NCI-H524 (cell line): ENCODE measurements at regions not wholly inside any gene's neighbourhood (a gene's known extent, or its start where the extent isn't known, plus 50 kb on each side); places are given as distances from the start of the nearest gene placed in this dataset.
A peak's percentile ranks its signal among the peaks of the same experiment; 100 is the strongest.
"Not testable (repeated sequence)": the region's sequence is repeated elsewhere in the genome, so short reads cannot be mapped to it uniquely, and the experiment has no call there.

ENCODE experiments used
- DNase-seq, 2 experiments: peaks; one replicate each; lab custom pipeline; 2025; lab: John Stamatoyannopoulos, UW

- DNase-seq: no peak
Measured at GRCh38 chr12:46711756-46712155, 114.0 kb downstream of the SLC38A4 start.

DNA sequence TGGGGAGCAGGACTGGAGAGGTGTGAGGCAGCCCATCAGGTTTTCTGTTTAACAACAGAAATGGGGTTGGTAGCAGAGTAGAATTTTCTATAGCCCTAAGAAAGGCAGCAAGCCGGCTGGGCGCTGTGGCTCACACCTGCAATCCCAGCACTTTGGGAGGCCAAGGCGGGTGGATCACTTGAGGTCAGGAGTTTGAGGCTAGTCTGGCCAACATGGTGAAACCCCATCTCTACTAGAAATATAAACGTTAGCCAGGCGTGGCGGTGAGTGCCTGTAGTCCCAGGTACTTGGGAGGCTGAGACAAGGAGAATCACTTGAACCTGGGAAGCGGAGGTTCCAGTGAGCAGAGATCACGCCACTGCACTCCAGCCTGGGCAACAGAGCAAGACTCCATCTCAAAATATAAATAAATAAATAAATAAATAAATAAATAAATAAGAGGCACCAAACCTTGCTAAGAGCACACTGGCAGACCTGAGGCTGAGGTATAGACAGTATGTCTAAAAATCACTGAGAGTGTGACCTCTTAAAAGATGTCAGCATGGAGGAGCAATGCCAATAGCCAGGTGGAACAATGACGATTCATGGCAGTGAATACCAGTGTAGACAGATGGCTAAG is 115.6 kb downstream of the SLC38A4 start:
- no peak for DNase-seq

DNA sequence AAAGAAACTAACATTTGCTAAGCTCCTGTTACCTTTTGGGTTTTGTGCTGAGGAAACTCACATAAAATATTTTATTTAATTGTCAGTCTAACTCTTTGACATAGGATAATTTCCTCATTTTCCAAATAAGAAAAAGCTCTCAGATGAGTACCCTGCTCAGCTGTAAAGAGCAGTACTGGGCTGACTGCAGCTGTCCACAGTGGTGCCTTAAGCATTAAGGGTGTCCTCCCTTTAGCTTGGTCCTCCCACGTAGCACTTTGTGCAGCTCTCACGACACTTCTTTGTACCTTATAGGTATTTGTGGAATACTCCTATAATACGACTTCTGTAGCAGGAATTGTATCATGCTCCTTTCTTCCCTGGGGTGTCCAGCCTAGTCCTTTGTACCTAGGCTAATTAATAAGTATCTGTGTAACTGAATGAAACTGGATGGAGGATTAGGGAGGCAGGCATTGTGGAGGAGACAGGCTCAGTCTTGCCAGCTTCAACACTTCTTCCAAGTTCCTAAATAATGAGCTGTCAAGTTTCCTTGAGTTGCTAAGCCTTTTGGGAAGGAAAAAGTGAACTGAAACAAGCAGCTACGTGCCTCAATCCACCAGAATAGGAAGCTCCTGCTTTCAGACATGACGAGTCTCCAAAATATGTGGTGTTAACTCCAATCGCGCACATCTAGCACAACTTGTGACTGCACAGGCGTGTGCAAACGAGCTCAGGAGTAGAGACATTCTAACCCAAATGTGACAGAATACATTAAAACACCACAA is 123.0 kb downstream of the SLC38A4 start:
- no peak for DNase-seq

DNA sequence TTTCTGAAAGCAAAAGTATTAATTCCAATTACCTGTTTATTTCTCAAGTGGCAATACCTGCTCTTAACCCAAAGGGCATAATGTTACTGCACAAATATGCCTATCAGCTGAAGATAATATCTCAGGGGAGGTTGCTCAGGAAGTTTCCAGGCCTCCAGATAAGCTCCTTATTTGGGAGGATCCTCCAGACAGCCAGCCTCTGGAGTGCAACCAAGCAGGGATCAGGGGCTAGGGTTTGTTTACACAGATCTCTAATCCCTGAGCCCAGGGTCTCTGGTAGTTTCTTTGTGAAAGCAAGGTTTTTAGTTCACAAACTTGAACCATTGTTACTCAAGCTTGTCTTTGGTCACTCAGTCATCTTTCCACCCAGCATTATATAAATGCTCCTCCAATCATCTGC is 124.4 kb downstream of the SLC38A4 start:
- peak in 1 of 2 experiments; percentile 24 for DNase-seq

GRCh38 chr12:46699986-46700385 is 125.8 kb downstream of the SLC38A4 start:
- DNase-seq: peak in 1 of 2 experiments; percentile 64

DNA sequence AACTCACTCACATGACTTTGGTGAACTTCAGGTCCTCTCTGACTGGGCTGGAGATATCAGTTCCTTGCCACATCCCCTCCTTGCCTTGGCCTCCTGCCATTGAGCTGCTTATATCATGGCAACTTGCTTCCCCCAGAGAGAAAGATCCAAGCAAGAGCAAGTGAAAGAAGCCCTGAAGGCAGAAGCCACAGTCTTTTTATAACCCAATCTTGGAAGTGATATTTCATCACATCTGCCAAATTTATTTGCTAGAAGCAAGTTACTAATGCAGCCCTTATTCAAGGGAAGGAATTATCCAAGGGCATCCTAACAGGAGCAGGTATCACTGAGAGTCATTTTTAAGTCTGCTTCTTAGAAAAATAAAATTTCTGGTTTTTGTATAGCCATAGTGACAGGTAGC is 127.8 kb downstream of the SLC38A4 start:
- DNase-seq: no peak

DNA sequence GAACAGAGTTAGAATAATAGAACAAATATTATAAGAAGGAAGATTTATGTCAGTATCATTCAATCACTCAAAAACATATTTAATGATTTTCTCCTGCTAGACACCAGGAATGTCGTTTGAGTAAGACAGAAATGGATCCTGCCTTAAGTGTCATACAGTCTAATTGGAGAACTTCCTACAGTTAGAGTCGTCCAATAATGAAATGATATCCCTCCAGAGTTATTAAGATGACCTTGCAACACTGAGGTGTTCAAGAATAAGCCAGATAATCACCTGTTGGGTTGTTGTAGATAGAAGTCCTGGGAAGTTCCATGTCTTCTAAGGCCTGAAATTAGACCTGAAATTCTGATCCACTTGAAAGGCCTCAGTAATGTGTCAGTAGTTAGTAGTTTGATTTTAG is 132.3 kb downstream of the SLC38A4 start:
- DNase-seq: no peak

DNA sequence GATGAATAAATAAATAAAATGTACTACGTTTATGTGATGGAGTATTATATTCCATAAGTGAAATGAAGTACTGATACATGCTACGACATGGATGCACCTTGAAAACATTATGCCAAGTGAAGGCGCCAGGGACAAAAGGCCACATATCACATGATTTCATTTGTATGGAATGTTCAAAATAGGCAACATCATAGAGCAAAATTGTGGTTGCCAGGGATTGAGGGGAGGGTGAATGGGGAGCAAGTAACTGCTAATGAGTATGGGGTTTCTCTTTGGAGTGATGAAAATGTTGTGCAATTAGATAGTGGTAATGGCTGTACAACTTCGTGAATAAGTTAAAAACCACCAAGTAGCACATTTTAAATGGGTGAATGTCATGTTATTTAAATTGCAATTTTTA is 132.8 kb downstream of the SLC38A4 start:
- no peak for DNase-seq

GRCh38 chr12:46692606-46693005 is 133.2 kb downstream of the SLC38A4 start:
- DNase-seq: no peak

DNA sequence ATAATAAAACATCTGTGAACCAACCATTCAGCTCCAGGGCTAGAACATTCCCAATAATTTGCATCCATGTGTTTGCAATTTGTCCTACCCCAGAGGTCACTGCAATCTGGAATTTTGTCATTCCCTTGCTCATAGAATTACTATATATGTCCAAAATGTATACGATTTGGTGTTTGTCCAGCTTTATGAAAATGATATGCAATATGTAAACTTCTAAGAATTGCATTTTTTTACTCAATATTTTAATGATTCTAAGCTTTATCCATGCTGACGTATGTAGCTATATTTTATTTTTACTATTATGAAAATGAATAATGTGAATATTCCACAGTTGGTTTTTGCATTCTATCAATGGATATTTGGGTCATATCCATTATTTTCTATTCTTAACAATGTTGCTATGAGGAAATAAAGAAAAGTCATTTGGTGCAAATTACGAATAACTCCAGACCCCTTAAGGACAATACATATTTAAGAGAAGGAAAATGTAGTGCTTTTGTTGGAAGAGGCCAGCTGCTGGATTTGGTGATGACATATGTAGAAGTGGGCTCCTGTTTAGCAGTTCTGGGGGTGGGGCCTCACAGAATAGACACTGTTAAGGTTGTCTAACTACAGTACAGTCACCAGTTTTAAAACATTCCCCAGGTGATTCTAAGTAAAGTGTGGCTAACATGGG is 139.4 kb downstream of the SLC38A4 start:
- DNase-seq: no peak

GRCh38 chr12:46684243-46684642 is 141.6 kb downstream of the SLC38A4 start:
- DNase-seq: not testable (repeated sequence)

DNA sequence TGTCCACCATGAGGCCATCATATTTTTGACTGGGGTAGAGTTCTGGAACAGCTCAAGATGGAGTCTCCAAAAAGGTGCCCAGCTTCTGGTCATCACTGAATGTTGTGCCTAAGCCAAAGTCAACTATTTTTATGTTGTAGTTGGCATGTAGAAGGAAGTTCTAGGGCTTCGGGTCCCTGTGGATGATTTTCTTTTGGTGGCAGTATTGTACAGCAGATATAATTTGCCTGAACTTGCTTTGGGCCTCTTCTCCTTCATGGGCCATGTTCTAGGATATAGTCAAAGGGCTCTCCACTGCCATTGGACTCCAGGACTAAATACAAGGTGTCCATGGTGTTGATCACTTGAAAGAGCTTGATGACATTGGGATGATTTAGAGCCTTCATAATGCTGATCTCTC is 143.6 kb downstream of the SLC38A4 start:
- DNase-seq: no peak

GRCh38 chr12:46680506-46680905 is 145.3 kb downstream of the SLC38A4 start:
- DNase-seq: no peak

DNA sequence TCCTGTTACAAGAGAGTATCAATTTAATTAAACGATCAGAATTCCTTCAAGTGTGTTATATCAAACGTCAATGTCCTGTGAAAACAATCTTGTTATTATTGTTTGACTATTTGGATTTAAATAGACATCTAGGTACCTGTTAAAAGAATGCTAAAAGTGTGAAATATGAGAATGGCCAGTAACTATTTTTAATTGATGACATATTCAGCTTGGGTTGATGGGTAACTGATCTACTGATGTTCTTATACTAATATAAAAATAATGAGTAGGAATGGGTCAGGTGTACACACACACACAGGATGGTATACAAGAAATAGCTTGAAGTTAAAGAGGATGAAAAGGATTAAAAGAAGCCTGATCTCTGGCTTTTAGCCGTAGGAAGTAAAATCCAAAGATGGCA is 146.0 kb downstream of the SLC38A4 start:
- DNase-seq: no peak

DNA sequence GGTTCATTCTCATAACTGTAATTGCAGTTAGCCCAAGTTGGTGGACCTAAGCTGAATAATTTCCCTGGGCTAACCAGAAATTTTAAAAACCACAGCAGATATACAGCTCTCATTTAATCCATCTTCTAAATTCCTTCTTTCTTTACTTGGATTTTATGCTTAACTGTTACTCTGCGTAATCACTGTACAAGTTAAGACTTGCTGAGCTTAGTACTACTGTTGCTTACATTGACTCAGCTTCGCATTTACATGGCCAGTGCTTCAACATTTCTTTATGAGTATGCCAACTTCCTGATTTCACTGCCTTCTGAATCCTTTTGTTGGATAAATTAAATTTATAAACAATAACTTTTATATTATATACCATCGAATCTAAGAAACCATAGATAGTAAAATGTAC is 147.4 kb downstream of the SLC38A4 start:
- no peak for DNase-seq

- DNase-seq: peak in 1 of 2 experiments; percentile 39
Measured at GRCh38 chr12:46677749-46678148, 148.0 kb downstream of the SLC38A4 start.

DNA sequence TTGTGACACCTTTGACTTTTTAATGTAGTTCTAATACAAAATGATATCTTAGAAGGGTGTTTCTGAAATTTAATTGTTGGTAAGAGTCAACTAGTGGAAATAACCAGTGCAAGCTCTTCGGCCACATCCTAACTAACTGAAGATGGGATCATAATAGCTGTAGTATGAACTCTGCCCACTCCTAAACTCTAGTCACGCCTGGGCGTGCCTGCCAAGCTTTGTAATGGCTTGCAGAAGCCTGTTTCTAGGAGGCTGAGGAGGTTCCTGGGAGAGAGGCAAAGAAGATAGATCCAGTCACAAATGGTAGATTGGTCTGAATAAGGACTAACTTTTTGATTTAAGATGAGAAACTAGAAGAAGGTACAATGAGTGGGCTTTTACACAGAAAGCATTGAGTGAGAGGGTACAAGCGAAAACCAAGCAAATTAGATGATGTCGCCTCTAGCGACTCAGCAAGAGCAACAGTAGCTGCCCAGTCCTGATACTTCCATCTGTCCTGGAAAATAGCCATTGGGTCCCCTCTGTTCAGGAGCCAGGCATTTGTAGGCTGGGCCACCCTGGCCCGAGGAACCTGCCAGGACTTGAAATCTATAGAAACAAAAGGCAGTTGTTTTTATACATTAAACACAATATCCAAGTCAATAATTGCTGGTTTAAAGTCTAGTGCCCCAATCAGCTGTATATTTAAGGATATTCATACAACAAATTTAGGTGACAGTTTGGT is 148.8 kb downstream of the SLC38A4 start:
- DNase-seq: no peak

DNA sequence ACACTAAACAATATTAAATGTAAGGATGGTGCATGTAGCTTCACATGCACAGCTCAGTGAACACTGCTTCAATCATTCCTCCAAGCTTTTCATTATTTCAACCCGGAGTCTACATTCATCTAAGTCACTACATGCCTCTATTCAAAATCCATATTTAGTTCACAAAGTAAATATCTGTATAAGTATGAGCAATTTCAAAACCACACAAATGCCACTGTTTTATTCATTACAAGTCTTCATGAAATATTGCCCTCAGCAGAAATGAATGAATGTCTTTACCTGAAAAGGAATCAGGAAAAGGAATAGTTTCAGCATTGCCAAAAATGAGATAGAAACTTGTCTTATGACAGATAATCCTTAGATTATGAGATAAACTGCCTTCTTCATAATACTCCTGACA is 149.4 kb downstream of the SLC38A4 start:
- no peak for DNase-seq

DNA sequence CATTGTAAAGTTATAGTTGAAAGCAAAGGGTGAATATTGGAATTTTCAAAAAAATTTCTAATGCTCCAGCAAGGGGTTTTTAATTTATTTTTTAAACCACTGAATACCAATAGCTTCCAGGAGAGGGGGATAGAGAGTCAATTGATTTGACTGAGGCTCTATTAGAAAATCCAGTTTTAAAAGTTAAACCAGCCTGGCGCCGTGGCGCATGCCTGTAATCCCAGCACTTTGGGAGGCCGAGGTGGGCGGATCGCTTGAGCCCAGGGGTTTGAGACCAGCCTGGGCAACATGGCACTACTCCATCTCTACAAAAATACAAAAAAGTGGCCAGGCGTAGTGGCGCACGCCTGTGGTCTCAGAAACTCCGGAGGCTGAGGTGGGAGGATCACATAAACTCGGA is 150.1 kb downstream of the SLC38A4 start:
- peak; percentile 17 to 66 for DNase-seq

- DNase-seq: no peak
Measured at GRCh38 chr12:46674800-46675199, 151.0 kb downstream of the SLC38A4 start.

- no peak for DNase-seq
Measured at GRCh38 chr12:46674129-46674528, 151.7 kb downstream of the SLC38A4 start.

DNA sequence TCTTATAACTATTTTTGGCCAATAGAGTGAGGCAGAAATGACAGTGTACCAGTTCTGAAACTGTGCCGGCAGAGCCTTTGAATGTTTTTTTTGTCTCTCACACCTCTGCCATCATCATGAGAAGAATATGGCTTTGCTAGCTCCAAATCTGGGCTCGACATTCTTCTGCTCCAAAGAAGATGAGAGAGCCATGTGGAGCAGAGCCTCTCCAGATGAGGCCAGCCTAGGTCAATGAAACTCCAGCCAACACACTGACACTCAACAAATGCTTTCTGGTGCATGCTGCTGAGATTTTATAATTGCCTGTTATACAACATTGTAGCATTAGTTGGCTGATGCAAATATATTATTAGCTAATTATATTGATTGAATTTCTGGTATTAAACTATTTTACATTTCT is 154.7 kb downstream of the SLC38A4 start:
- DNase-seq: no peak

- DNase-seq: no peak
Measured at GRCh38 chr12:46670636-46671035, 155.2 kb downstream of the SLC38A4 start.
